SU-DHL-6 (cell line): ENCODE measurements at regions not wholly inside any gene's neighbourhood (a gene's known extent, or its start where the extent isn't known, plus 50 kb on each side); places are given as distances from the start of the nearest gene placed in this dataset.

Experiments
- H2AFZ ChIP-seq: fragments of 200-600 bp; sonication (generic); 2 replicates; pipeline ENCODE4 v1.6.1; 2014; ENCODE audit warnings: low read depth, mild to moderate bottlenecking, moderate library complexity, mixed read lengths, antibody characterized with exemption, low read length; ENCODE audit not compliant: severe bottlenecking
- H3F3A ChIP-seq: fragments of 200-600 bp; shearing (Covaris generic); 2 replicates; pipeline ENCODE4 v1.6.0; 2016; ENCODE audit warnings: antibody characterized with exemption, mild to moderate bottlenecking; ENCODE audit not compliant: insufficient read depth
- H3K27ac ChIP-seq: fragments of 200-600 bp; sonication (generic); 2 replicates; pipeline ENCODE4 v1.5.1; 2016; ENCODE audit warnings: low read depth, mild to moderate bottlenecking, low read length, moderate library complexity, mixed read lengths
- H3K27me3 ChIP-seq: fragments of 200-600 bp; sonication (generic), shearing (Covaris generic); 2 replicates; pipeline ENCODE4 v1.6.0; 2014; ENCODE audit warnings: mild to moderate bottlenecking, low read length
- H3K36me3 ChIP-seq: fragments of 200-600 bp; sonication (generic); 2 replicates; pipeline ENCODE4 v1.6.1; 2014; ENCODE audit warnings: mild to moderate bottlenecking, low read length, mixed read lengths
- H3K4me2 ChIP-seq: fragments of 300-600, 200-600 bp; shearing (Covaris generic), sonication (generic); 2 replicates; pipeline ENCODE4 v1.6.0; 2014; ENCODE audit warnings: low read length, low read depth, mild to moderate bottlenecking; ENCODE audit not compliant: poor library complexity, severe bottlenecking
- H3K4me3 ChIP-seq: fragments of 200-600 bp; sonication (generic); 2 replicates; pipeline ENCODE4 v1.5.1; 2014; ENCODE audit warnings: antibody characterized with exemption, low read length, mild to moderate bottlenecking, mixed read lengths; ENCODE audit not compliant: insufficient read depth, poor library complexity, severe bottlenecking
- H3K79me2 ChIP-seq: fragments of 200-600 bp; sonication (generic); 2 replicates; pipeline ENCODE4 v1.6.1; 2014; ENCODE audit warnings: mild to moderate bottlenecking, low read length, moderate library complexity; ENCODE audit not compliant: insufficient read depth
- H3K9ac ChIP-seq: fragments of 200-600 bp; sonication (generic); 2 replicates; pipeline ENCODE4 v1.7.0; 2014; ENCODE audit warnings: mild to moderate bottlenecking, low read length
- H3K9me2 ChIP-seq: fragments of 200-600 bp; sonication (generic); replicated peaks from 2 replicates; pipeline ENCODE4 v1.6.1; 2014; ENCODE audit warnings: low read length; ENCODE audit not compliant: insufficient read depth
- H3K9me3 ChIP-seq: fragments of 200-600 bp; sonication (generic); 2 replicates; pipeline ENCODE4 v1.6.1; 2014; ENCODE audit warnings: low read length, mixed read lengths; ENCODE audit not compliant: insufficient read depth
- H4K20me1 ChIP-seq: fragments of 200-600 bp; sonication (generic); 2 replicates; pipeline ENCODE4 v1.6.1; 2014; ENCODE audit warnings: low read depth, mild to moderate bottlenecking, antibody characterized with exemption, low read length, moderate library complexity, mixed read lengths
- CTCF ChIP-seq: fragments of 200-600 bp; sonication (generic); IDR thresholded peaks from one replicate; pipeline ENCODE4 v1.5.1; 2017; ENCODE audit warnings: antibody characterized with exemption, mild to moderate bottlenecking, low read length, moderate library complexity; ENCODE audit not compliant: insufficient read depth, poor library complexity, severe bottlenecking
- EZH2phosphoT487 ChIP-seq: fragments of 200-600 bp; sonication (generic), shearing (Covaris generic); conservative IDR thresholded peaks from 2 replicates; pipeline ENCODE4 v1.6.1; 2018; ENCODE audit warnings: mild to moderate bottlenecking, antibody characterized with exemption, low read length, moderate library complexity, mixed read lengths

DNA sequence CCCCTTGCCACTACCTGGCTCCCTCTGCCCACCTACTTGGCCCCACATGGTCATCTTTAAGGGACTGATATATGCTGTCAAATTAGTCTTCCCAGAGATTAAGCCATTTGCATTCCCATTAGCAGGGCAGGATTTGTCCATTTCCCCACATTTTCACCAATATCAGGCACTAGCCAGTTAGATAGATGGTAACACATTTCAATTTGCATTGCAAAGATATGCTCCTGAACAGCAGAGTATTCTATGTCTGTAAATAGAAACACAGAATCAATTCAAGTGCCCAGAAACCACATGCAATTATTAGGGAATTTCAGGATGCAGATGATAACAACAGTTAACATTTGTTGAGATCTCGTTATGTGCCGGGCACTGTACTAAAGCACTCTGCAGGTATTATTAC, 92.6 kb upstream of the IL12B start:
- Histone ChIP-seq H3K36me3 (no peaks in the 10 kb centered on the region), H3K9me2 (no peaks in the 10 kb centered on the region), H3K27me3 (no peaks in the 10 kb centered on the region), H3F3A (no peaks in the 10 kb centered on the region), H4K20me1 (no peaks in the 10 kb centered on the region), H3K4me3 (no peak overlapping the region), H2AFZ (no peak overlapping the region), H3K79me2 (no peaks in the 10 kb centered on the region), H3K9me3 (no peaks in the 10 kb centered on the region), H3K27ac (no peak overlapping the region), H3K4me2 (no peak overlapping the region), H3K9ac (no peak overlapping the region)
- TF ChIP-seq EZH2phosphoT487 (no peak), CTCF (no peak)

GRCh38 chr5:159424123-159424522, 93.8 kb upstream of the IL12B start:
- Histone ChIP-seq H3K9ac (no peak overlapping the region), H3K4me3 (no peak overlapping the region), H2AFZ (no peak overlapping the region), H3K4me2 (no peak overlapping the region), H3K9me2 (no peaks in the 10 kb centered on the region), H3K27ac (no peak overlapping the region), H3K36me3 (no peaks in the 10 kb centered on the region), H4K20me1 (no peaks in the 10 kb centered on the region), H3F3A (no peaks in the 10 kb centered on the region), H3K9me3 (no peaks in the 10 kb centered on the region), H3K27me3 (no peaks in the 10 kb centered on the region), H3K79me2 (no peaks in the 10 kb centered on the region)
- TF ChIP-seq EZH2phosphoT487 (no peak), CTCF (no peak)

GRCh38 chr5:159426694-159427093, 96.4 kb upstream of the IL12B start:
- H3K27ac ChIP-seq: no peak overlapping the region
- H2AFZ ChIP-seq: no peak overlapping the region
- H3F3A ChIP-seq: no peaks in the 10 kb centered on the region
- no peaks in the 10 kb centered on the region for H3K9me3 ChIP-seq
- TF ChIP-seq CTCF: no peak
- no peak for TF ChIP-seq EZH2phosphoT487
- H3K9me2 ChIP-seq: no peaks in the 10 kb centered on the region
- H3K9ac ChIP-seq: no peak overlapping the region
- H3K4me2 ChIP-seq: no peak overlapping the region
- no peaks in the 10 kb centered on the region for H3K36me3 ChIP-seq
- no peaks in the 10 kb centered on the region for H3K27me3 ChIP-seq
- H3K79me2 ChIP-seq: no peaks in the 10 kb centered on the region
- H3K4me3 ChIP-seq: no peak overlapping the region
- no peaks in the 10 kb centered on the region for H4K20me1 ChIP-seq
